ENCODE measurements at regions not wholly inside any gene's neighbourhood (a gene's known extent, or its start where the extent isn't known, plus 50 kb on each side); places are given as distances from the start of the nearest gene placed in this dataset.
A peak's percentile ranks its signal among the peaks of the same experiment; 100 is the strongest.

DNA sequence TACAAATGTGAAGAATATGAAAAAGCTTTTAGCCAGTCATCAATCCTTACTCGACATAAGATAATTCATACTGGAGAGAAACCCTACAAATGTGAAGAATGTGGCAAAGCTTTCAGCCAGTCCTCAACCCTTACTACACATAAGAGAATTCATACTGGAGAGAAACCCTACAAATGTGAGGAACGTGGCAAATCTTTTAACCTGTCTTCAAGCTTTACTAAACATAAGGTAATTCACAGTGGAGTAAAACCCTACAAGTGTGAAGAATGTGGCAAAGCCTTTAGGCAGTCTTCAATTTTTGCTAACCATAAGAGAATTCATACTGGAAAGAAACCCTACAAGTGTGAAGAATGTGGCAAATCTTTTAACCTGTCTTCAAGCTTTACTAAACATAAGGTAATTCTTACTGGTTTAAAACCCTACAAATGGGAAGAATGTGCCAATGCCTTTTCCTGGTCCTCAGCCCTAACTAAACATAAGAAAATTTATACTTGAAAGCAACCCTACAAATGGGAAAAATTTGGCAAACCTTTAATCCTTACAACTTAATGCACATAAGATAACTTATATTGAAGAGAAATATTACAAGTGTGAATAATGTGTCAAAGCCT is 74.1 kb upstream of the ZNF681 start (continued):
- TF ChIP-seq, protein P1, sequence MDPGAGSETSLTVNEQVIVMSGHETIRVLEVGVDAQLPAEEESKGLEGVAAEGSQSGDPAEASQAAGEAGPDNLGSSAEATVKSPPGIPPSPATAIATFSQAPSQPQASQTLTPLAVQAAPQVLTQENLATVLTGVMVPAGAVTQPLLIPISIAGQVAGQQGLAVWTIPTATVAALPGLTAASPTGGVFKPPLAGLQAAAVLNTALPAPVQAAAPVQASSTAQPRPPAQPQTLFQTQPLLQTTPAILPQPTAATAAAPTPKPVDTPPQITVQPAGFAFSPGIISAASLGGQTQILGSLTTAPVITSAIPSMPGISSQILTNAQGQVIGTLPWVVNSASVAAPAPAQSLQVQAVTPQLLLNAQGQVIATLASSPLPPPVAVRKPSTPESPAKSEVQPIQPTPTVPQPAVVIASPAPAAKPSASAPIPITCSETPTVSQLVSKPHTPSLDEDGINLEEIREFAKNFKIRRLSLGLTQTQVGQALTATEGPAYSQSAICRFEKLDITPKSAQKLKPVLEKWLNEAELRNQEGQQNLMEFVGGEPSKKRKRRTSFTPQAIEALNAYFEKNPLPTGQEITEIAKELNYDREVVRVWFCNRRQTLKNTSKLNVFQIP (CRISPR knock-in tag; IDR thresholded peaks at IDR 0.05; ENCODE audit: borderline replicate concordance, low read depth) = no peak

DNA sequence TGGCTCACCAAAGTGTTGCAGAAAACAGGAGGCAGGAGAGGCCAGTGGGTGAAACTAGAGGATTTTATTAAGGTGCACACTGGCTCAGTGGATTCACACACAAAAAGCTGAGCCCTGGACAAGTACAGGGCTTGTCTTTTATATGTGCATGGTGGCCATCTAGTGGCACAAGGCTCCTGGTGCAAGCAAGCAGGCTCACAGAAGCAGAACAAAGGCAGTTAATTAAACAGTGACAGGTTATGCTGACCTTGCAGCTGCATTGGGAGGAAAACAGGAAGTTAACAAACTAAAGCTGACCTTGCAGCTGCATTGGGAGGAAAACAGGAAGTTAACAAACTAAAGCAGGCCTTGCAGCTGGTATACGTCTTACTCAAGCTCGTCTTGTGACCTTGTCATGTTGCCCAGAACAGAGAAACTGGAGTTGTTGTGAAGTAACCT is 65.3 kb upstream of the ZNF681 start:
- ATAC-seq = no peak
- TF ChIP-seq ZFP3 (CRISPR knock-in tag; IDR thresholded peaks at IDR 0.05) (no peak), PPARA (CRISPR knock-in tag; IDR thresholded peaks at IDR 0.05; ENCODE audit: borderline replicate concordance) (no peak), ZNF565 (CRISPR knock-in tag; conservative IDR thresholded peaks at IDR 0.05; ENCODE audit: low read depth) (no peak), GLIS3 (CRISPR knock-in tag; IDR thresholded peaks at IDR 0.05) (no peak), SNAI2 (CRISPR knock-in tag; IDR thresholded peaks at IDR 0.05) (no peak), ZNF8 (CRISPR knock-in tag; IDR thresholded peaks at IDR 0.05) (no peak), OSR1 (CRISPR knock-in tag; IDR thresholded peaks at IDR 0.05) (no peak)
- TF ChIP-seq, protein P2, sequence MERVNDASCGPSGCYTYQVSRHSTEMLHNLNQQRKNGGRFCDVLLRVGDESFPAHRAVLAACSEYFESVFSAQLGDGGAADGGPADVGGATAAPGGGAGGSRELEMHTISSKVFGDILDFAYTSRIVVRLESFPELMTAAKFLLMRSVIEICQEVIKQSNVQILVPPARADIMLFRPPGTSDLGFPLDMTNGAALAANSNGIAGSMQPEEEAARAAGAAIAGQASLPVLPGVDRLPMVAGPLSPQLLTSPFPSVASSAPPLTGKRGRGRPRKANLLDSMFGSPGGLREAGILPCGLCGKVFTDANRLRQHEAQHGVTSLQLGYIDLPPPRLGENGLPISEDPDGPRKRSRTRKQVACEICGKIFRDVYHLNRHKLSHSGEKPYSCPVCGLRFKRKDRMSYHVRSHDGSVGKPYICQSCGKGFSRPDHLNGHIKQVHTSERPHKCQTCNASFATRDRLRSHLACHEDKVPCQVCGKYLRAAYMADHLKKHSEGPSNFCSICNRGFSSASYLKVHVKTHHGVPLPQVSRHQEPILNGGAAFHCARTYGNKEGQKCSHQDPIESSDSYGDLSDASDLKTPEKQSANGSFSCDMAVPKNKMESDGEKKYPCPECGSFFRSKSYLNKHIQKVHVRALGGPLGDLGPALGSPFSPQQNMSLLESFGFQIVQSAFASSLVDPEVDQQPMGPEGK (CRISPR knock-in tag; IDR thresholded peaks at IDR 0.05; ENCODE audit: borderline replicate concordance) = no peak
- TF ChIP-seq, protein P3, sequence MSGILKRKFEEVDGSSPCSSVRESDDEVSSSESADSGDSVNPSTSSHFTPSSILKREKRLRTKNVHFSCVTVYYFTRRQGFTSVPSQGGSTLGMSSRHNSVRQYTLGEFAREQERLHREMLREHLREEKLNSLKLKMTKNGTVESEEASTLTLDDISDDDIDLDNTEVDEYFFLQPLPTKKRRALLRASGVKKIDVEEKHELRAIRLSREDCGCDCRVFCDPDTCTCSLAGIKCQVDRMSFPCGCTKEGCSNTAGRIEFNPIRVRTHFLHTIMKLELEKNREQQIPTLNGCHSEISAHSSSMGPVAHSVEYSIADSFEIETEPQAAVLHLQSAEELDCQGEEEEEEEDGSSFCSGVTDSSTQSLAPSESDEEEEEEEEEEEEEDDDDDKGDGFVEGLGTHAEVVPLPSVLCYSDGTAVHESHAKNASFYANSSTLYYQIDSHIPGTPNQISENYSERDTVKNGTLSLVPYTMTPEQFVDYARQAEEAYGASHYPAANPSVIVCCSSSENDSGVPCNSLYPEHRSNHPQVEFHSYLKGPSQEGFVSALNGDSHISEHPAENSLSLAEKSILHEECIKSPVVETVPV (CRISPR knock-in tag; IDR thresholded peaks at IDR 0.05) = no peak

DNA sequence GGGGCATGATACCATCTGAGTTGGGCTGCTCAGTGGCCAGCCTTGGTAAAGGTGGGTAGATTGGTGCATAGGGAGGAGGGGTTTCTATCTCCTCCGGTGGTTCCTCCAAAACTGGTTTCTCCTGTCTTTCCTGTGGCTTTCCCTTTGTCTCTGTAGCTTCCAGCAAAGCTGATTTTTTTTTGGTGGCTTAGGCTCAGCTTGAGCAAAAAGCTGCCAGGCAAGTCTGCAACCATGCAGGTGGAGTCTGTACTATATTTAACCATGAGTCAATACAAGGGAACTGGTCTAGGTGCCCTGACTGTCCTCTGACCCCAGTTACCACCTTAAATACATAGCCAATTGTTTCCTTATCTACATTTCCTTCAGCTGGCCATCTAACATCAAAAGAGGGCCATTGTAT is 64.0 kb upstream of the ZNF681 start:
- ATAC-seq = no peak
- TF ChIP-seq TOX (CRISPR knock-in tag; IDR thresholded peaks at IDR 0.05; ENCODE audit: borderline replicate concordance) (no peak), ZFP3 (CRISPR knock-in tag; IDR thresholded peaks at IDR 0.05) (no peak), GLIS3 (CRISPR knock-in tag; IDR thresholded peaks at IDR 0.05) (no peak), OSR1 (CRISPR knock-in tag; IDR thresholded peaks at IDR 0.05) (no peak), ARNTL (CRISPR knock-in tag; IDR thresholded peaks at IDR 0.05; ENCODE audit: borderline replicate concordance, low read depth) (no peak), RARB (CRISPR knock-in tag; IDR thresholded peaks at IDR 0.05) (no peak)
- TF ChIP-seq, protein P4, sequence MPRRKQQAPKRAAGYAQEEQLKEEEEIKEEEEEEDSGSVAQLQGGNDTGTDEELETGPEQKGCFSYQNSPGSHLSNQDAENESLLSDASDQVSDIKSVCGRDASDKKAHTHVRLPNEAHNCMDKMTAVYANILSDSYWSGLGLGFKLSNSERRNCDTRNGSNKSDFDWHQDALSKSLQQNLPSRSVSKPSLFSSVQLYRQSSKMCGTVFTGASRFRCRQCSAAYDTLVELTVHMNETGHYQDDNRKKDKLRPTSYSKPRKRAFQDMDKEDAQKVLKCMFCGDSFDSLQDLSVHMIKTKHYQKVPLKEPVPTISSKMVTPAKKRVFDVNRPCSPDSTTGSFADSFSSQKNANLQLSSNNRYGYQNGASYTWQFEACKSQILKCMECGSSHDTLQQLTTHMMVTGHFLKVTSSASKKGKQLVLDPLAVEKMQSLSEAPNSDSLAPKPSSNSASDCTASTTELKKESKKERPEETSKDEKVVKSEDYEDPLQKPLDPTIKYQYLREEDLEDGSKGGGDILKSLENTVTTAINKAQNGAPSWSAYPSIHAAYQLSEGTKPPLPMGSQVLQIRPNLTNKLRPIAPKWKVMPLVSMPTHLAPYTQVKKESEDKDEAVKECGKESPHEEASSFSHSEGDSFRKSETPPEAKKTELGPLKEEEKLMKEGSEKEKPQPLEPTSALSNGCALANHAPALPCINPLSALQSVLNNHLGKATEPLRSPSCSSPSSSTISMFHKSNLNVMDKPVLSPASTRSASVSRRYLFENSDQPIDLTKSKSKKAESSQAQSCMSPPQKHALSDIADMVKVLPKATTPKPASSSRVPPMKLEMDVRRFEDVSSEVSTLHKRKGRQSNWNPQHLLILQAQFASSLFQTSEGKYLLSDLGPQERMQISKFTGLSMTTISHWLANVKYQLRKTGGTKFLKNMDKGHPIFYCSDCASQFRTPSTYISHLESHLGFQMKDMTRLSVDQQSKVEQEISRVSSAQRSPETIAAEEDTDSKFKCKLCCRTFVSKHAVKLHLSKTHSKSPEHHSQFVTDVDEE (CRISPR knock-in tag; IDR thresholded peaks at IDR 0.05) = no peak
- TF ChIP-seq, protein P5, sequence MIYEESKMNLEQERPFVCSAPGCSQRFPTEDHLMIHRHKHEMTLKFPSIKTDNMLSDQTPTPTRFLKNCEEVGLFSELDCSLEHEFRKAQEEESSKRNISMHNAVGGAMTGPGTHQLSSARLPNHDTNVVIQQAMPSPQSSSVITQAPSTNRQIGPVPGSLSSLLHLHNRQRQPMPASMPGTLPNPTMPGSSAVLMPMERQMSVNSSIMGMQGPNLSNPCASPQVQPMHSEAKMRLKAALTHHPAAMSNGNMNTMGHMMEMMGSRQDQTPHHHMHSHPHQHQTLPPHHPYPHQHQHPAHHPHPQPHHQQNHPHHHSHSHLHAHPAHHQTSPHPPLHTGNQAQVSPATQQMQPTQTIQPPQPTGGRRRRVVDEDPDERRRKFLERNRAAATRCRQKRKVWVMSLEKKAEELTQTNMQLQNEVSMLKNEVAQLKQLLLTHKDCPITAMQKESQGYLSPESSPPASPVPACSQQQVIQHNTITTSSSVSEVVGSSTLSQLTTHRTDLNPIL (CRISPR knock-in tag; IDR thresholded peaks at IDR 0.05; ENCODE audit: low read depth) = no peak
- TF ChIP-seq, protein P2 (CRISPR knock-in tag; IDR thresholded peaks at IDR 0.05; ENCODE audit: borderline replicate concordance) = no peak

DNA sequence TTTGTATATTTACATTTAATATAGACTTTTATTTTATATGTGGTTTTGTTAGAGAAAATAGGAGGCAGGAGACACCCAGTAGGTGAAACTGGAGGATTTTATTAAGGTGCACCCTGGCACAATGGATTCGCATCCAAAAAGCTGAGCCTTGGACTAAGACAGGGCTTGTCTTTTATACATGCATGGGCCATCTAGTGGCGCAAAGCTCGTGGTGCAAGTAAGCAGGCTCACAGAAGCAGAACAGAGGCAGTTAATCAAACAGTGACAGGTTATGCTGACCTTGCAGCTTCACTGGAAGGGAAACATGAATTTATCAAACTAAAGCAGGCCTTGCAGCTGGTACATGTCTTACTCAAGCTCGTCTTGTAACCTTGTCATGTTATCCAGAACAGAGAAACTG is 58.8 kb upstream of the ZNF681 start:
- peak; percentile 63 for ATAC-seq
- no peak for TF ChIP-seq ZNF565 (CRISPR knock-in tag; conservative IDR thresholded peaks at IDR 0.05; ENCODE audit: low read depth)
- TF ChIP-seq ISL1 (CRISPR knock-in tag; IDR thresholded peaks at IDR 0.05) = no peak
- TF ChIP-seq ARNTL (CRISPR knock-in tag; IDR thresholded peaks at IDR 0.05; ENCODE audit: borderline replicate concordance, low read depth) = no peak
- TF ChIP-seq ESRRG (CRISPR knock-in tag; IDR thresholded peaks at IDR 0.05) = no peak
- TF ChIP-seq ZFP3 (CRISPR knock-in tag; IDR thresholded peaks at IDR 0.05) = no peak
- TF ChIP-seq, protein P1 (CRISPR knock-in tag; IDR thresholded peaks at IDR 0.05; ENCODE audit: borderline replicate concordance, low read depth) = no peak
- TF ChIP-seq ZC3H10 (CRISPR knock-in tag; IDR thresholded peaks at IDR 0.05) = no peak
- no peak for TF ChIP-seq TOX (CRISPR knock-in tag; IDR thresholded peaks at IDR 0.05; ENCODE audit: borderline replicate concordance)
- TF ChIP-seq, protein P4 (CRISPR knock-in tag; IDR thresholded peaks at IDR 0.05) = no peak

Data from SK-N-SH treated with all-trans-retinoic acid at 6 μM for 48 hours (cell line).